ENCODE measurements at regions not wholly inside any gene's neighbourhood (a gene's known extent, or its start where the extent isn't known, plus 50 kb on each side); places are given as distances from the start of the nearest gene placed in this dataset.

DNA sequence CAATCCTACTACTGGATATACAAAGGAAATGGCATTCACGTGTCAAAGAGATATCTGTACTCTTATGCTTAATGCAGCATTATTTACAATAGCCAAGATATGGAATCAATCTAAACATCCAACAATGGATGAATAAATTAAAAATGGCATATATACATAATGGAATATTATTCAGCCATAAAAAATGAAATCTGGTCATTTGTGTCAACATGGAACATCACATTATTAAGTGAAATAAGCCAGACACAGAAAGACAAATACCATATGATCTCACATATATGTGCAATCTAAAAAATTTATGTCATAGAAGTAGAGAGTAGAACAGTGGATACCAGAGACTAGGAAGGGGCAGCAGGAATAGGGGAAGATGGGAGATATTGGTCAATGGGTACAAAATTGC is 228.8 kb upstream of the TBX3 start:
- Histone ChIP-seq H3K4me3 (no peak overlapping the region), H3K27me3 (no peaks in the 10 kb centered on the region), H3K4me2 (no peak overlapping the region), H3K9ac (no peak overlapping the region), H3K36me3 (no peaks in the 10 kb centered on the region), H3K27ac (no peak overlapping the region), H4K20me1 (no peaks in the 10 kb centered on the region), H3K9me3 (replicated peaks in 1 of 11) (peaks cover 0 to 4% (median 2%) of the 10 kb centered on the region in 11 experiments; a peak in 10 of 22 replicates), H3K4me1 (peaks cover 10 to 24% (median 15%) of the 10 kb centered on the region in 10 experiments; a peak in 18 of 20 replicates)
- no peak for TF ChIP-seq Cebpa-rat (IDR thresholded peaks at IDR 0.05)

DNA sequence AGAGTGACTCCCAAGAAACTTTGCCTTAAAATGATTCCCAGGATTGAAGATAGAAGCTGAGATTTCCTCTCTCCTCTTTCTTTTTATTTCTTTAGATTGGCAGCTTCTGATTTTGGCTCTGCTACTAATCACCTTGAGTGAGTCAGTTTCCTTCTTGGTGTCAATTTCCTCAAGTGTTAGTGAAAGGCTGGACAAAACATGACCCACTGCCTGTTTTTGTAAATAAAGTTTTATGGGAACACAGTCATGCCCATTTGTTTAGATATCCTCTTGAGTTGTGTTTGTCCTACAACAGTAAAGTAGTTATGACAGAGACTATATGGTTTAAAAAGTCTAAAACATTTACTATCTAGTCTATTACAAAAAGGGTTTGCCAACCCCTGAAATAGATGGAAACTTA is 227.2 kb upstream of the TBX3 start:
- Histone ChIP-seq H3K9ac (no peak overlapping the region), H3K4me2 (no peak overlapping the region), H3K27me3 (no peaks in the 10 kb centered on the region), H4K20me1 (no peaks in the 10 kb centered on the region), H3K36me3 (no peaks in the 10 kb centered on the region), H3K4me1 (peaks cover 3 to 12% (median 6%) of the 10 kb centered on the region in 10 experiments; a peak in 18 of 20 replicates), H3K4me3 (no peak overlapping the region), H3K27ac (no peak overlapping the region), H3K9me3 (replicated peaks in 1 of 11) (peaks cover 0 to 2% (median 0%) of the 10 kb centered on the region in 11 experiments; a peak in 5 of 22 replicates)
- no peak for TF ChIP-seq Cebpa-rat (IDR thresholded peaks at IDR 0.05)

DNA sequence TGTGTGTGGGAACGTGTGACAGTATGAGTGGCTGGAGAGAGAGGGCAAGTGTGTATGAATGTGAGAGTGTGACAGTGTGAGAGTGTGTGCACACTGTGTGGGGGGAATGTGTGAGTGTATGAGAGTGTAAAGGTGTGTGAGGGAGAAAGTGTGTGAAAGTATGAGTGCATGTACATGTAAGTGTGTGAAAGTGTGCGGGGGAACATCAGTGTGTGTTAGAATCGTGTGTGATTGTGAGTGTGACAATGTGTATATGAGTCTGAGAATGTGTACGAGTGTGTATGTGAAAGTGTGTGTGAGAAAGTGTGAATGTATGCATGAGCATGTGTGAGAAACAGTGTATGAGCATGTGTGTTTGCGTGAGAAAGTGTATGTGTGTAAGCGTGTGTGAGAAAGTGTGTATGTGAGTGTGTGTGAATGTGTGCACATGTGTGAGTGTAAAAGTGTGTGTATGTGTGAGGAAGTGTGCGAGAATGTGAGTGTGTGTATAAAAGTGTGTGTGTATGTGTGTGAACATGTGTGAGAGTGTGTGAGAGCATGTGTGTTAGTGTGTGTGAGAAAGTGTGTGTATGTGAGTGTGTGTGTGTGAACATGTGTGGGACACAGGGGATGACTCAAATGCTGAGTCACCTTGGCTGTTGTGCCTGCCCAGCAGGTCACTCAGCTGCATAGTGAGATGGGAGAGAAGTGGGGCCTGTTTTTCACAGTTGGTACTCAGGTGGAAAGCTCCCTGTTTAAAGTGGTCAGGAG is 220.5 kb upstream of the TBX3 start:
- H3K4me2 ChIP-seq, result no peak overlapping the region
- peaks cover 0 to 8% (median 0%) of the 10 kb centered on the region in 11 experiments; a peak in 5 of 22 replicates for H3K9me3 ChIP-seq (replicated peaks in 1 of 11)
- no peak overlapping the region for H3K9ac ChIP-seq
- no peaks in the 10 kb centered on the region for H4K20me1 ChIP-seq
- no peaks in the 10 kb centered on the region for H3K27me3 ChIP-seq
- no peak overlapping the region for H3K4me3 ChIP-seq
- H3K36me3 ChIP-seq, result no peaks in the 10 kb centered on the region
- H3K4me1 ChIP-seq, result no peaks in the 10 kb centered on the region
- no peak overlapping the region for H3K27ac ChIP-seq
- no peak for TF ChIP-seq Cebpa-rat (IDR thresholded peaks at IDR 0.05)

DNA sequence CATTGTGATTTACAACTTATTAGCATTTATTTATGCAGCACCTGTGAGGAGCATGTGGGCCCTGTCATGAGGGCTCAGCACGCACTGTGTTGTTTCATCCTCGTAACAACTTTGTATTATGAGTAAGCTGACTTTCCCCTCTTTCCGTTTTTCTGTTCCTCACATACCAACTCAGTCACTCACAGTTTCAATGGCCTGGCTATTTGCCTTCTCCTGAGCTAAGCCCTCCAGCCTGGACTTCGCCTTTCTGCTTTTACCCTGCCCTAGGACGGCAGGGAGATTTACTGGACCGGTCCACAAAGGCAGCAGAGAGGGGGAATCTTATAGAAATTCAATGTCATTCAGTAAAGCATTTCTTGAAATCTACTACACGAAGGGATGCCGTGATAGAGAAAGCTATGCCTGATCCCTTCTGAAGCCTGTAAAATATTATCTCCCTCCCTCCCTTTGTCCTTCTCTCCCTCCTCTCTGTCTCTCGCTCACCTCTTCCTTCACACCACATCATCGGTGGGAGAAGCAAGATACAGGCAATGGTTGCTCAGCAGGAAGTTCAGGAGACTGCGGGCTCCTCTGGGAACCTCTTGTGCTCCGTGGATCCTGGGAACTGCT is 219.2 kb upstream of the TBX3 start:
- no peaks in the 10 kb centered on the region for H3K36me3 ChIP-seq
- no peak overlapping the region for H3K4me3 ChIP-seq
- H3K27ac ChIP-seq, result no peak overlapping the region
- no peak for TF ChIP-seq Cebpa-rat (IDR thresholded peaks at IDR 0.05)
- peaks cover 0 to 8% (median 0%) of the 10 kb centered on the region in 11 experiments; a peak in 5 of 22 replicates for H3K9me3 ChIP-seq (replicated peaks in 1 of 11)
- no peak overlapping the region for H3K4me2 ChIP-seq
- H3K9ac ChIP-seq, result no peak overlapping the region
- no peaks in the 10 kb centered on the region for H3K4me1 ChIP-seq
- H4K20me1 ChIP-seq, result no peaks in the 10 kb centered on the region
- no peaks in the 10 kb centered on the region for H3K27me3 ChIP-seq

DNA sequence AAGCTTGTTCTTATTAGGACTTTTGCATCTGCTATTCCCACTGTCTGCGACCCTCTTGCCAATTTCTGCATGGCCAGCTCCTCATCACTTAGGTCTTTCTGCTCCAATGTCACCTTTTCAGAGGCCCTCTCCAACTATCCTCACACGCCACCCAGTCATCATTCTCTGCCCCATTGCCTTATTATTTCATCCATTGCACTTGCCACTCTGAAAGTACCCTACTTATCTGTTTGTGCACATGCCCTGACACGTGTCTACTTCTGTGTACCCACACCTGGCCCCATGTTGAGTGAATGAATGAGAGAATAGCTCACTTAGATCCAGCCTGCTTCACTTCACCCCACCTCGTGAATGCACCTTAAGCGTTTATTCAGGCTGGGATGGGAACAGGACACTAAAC is 218.7 kb upstream of the TBX3 start:
- no peaks in the 10 kb centered on the region for H3K4me1 ChIP-seq
- peaks cover 0 to 8% (median 0%) of the 10 kb centered on the region in 11 experiments; a peak in 5 of 22 replicates for H3K9me3 ChIP-seq (replicated peaks in 1 of 11)
- no peak overlapping the region for H3K4me2 ChIP-seq
- H4K20me1 ChIP-seq, result no peaks in the 10 kb centered on the region
- H3K27ac ChIP-seq, result no peak overlapping the region
- H3K27me3 ChIP-seq, result no peaks in the 10 kb centered on the region
- TF ChIP-seq Cebpa-rat (IDR thresholded peaks at IDR 0.05), result no peak
- H3K9ac ChIP-seq, result no peak overlapping the region
- H3K36me3 ChIP-seq, result no peaks in the 10 kb centered on the region
- H3K4me3 ChIP-seq, result no peak overlapping the region

DNA sequence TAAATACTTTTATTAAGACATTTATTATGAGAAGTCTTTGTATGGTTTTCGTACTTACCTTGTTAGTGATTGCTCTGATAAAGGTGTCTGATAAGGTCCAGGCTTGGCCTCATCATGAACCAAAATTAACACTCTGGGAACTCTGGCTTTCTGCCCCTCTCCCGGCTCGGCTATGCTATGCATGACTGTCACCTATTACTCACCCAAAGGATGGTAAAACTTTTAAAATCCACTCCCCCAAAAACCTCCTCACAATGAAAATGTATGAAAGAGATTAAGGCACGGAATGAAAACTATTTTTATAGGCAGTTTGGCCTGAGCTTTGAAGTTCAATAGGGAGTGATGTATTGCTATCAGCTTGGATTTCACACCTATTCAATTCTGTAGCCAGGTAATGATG is 217.3 kb upstream of the TBX3 start:
- H3K27ac ChIP-seq, result no peak overlapping the region
- no peaks in the 10 kb centered on the region for H4K20me1 ChIP-seq
- H3K9me3 ChIP-seq (replicated peaks in 1 of 11), result peaks cover 0 to 8% (median 0%) of the 10 kb centered on the region in 11 experiments; a peak in 5 of 22 replicates
- H3K9ac ChIP-seq, result no peak overlapping the region
- H3K4me2 ChIP-seq, result no peak overlapping the region
- no peaks in the 10 kb centered on the region for H3K27me3 ChIP-seq
- no peak overlapping the region for H3K4me3 ChIP-seq
- no peak for TF ChIP-seq Cebpa-rat (IDR thresholded peaks at IDR 0.05)
- no peaks in the 10 kb centered on the region for H3K36me3 ChIP-seq
- no peaks in the 10 kb centered on the region for H3K4me1 ChIP-seq

DNA sequence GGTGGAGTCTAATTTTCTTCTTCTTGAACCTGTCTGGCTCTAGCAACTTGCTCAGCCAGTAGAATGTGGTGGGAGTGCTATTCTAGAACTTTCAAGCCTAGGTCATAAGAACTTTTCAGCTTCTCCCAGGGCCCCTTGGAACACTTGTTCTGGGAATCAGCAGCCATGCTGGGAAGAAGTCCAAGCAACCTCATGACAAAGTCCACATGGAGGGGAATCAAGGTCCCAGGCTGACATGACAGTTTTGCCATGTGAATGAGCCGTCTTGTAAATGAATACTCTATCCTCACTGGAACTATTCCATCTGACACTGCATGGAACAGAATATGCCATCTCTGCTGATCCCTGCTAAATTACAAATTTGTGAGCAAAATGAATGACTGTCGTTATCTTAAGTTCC is 214.2 kb upstream of the TBX3 start:
- H3K4me2 ChIP-seq, result no peak overlapping the region
- TF ChIP-seq Cebpa-rat (IDR thresholded peaks at IDR 0.05), result no peak
- H3K4me1 ChIP-seq, result 0 out of 20 replicates have a peak, but pooled peaks cover 0 to 5% (median 0%) of the 10 kb centered on the region in 10 experiments
- no peak overlapping the region for H3K27ac ChIP-seq
- no peak overlapping the region for H3K9ac ChIP-seq
- H3K9me3 ChIP-seq (replicated peaks in 1 of 11), result no peaks in the 10 kb centered on the region
- H3K27me3 ChIP-seq, result no peaks in the 10 kb centered on the region
- H3K4me3 ChIP-seq, result no peak overlapping the region
- H4K20me1 ChIP-seq, result no peaks in the 10 kb centered on the region
- H3K36me3 ChIP-seq, result no peaks in the 10 kb centered on the region

DNA sequence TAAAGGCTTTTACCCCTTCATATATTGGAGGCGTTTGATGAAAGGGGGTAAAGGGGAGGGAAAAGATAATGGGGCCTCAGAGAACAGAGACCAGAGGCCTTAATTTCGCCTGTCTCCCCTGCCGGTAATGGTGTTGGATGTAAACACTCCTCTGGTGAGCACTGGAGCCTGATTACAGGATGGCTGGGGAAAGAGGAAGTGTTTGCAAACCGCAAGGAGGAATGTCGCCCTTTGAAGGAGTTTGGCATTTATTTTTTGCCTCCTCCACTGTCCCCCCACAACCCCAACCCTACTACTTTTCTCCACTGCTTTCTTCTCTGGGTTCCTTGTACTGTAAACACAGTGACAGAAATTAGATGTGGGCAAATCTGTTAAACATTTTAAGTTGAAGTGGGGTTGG is 211.9 kb upstream of the TBX3 start:
- Histone ChIP-seq H3K9ac (no peak overlapping the region), H3K36me3 (no peaks in the 10 kb centered on the region), H3K4me3 (no peak overlapping the region), H3K27me3 (no peaks in the 10 kb centered on the region), H3K27ac (no peak overlapping the region), H3K4me1 (0 out of 20 replicates have a peak, but pooled peaks cover 0 to 5% (median 0%) of the 10 kb centered on the region in 10 experiments), H3K9me3 (replicated peaks in 1 of 11) (no peaks in the 10 kb centered on the region), H4K20me1 (no peaks in the 10 kb centered on the region), H3K4me2 (no peak overlapping the region)
- TF ChIP-seq Cebpa-rat (IDR thresholded peaks at IDR 0.05), result no peak

DNA sequence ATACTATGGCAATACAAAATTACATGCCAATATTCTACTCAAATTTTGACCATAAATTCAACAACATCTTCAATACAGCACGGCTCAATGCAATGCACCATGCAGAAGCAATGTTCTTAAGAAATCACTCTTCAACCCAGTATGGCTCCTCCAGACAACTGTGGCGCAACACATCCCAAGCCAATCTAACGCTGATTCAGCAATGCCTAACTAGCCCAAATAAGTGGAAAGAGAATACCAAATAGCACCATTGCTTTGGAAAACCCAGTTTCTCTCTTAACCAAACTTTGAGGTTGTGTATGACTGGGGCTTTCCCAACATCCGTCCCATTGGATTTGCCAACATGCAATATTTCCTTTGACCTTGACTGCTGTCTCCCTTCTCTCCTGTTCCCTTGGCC is 211.1 kb upstream of the TBX3 start:
- H4K20me1 ChIP-seq, result no peaks in the 10 kb centered on the region
- H3K27me3 ChIP-seq, result no peaks in the 10 kb centered on the region
- no peak; a peak in 1 of 22 replicates for TF ChIP-seq Cebpa-rat (IDR thresholded peaks at IDR 0.05)

More for the DNA sequence above, 211.1 kb upstream of the TBX3 start:
- no peak overlapping the region for H3K4me2 ChIP-seq
- H3K9me3 ChIP-seq (replicated peaks in 1 of 11), result no peaks in the 10 kb centered on the region
- H3K4me3 ChIP-seq, result no peak overlapping the region
- H3K4me1 ChIP-seq, result 0 out of 20 replicates have a peak, but pooled peaks cover 0 to 5% (median 0%) of the 10 kb centered on the region in 10 experiments
- H3K27ac ChIP-seq, result no peak overlapping the region
- no peak overlapping the region for H3K9ac ChIP-seq
- no peaks in the 10 kb centered on the region for H3K36me3 ChIP-seq

Measured in BLaER1 treated with 17β-estradiol and CSF1 and Interleukin-3, amounts not matched to agents 10 nM and 100 nM (cell line).